H1 (cell line): ENCODE measurements at regions not wholly inside any gene's neighbourhood (a gene's known extent, or its start where the extent isn't known, plus 50 kb on each side); places are given as distances from the start of the nearest gene placed in this dataset.

Experiments
- CTCF ChIA-PET: fragments of 300-600 bp; sonication (Branson Sonifier 250); formaldehyde crosslinking; loops from one replicate; lab custom pipeline; 2021; ENCODE audit not compliant: partially characterized antibody; lab: Charles Lee
- POLR2A ChIA-PET: fragments of 300-600 bp; sonication (Branson Sonifier 250); formaldehyde crosslinking; loops from one replicate; lab custom pipeline; 2021; ENCODE audit warnings: inconsistent platforms; ENCODE audit not compliant: partially characterized antibody; lab: Charles Lee
- DNase-seq, 2 experiments: peaks; one replicate each; pipeline versions ENCODE4 v3.0.0 to v3.0.0-alpha.2; 2010 to 2022; ENCODE audit warnings: low spot score in 2 of 2, low read depth in 1 of 2, mixed read lengths in 1 of 2
- FAIRE-seq: peaks from 2 replicates; lab custom pipeline; 2011; peaks lifted over from hg19 to GRCh38; lab: Jason Lieb, UNC
- H2AFZ ChIP-seq: 2 replicates; pipeline ENCODE4 v1.8.1; 2012; ENCODE audit warnings: low read length, inconsistent platforms
- H2AK5ac ChIP-seq: 2 replicates; pipeline ENCODE4 v1.6.1; 2013; ENCODE audit warnings: low read depth, low read length
- H2BK120ac ChIP-seq: replicated peaks from 2 replicates; pipeline ENCODE3; 2013; ENCODE audit warnings: low read depth, low read length, inconsistent platforms
- H2BK12ac ChIP-seq: 2 replicates; pipeline ENCODE4 v1.6.1; 2013; ENCODE audit warnings: low read depth, low read length
- H2BK15ac ChIP-seq: 2 replicates; pipeline ENCODE4 v1.6.1; 2013; ENCODE audit warnings: low read length
- H2BK20ac ChIP-seq: 2 replicates; pipeline ENCODE4 v1.6.1; 2013; ENCODE audit warnings: low read length
- H2BK5ac ChIP-seq: 2 replicates; pipeline ENCODE4 v1.6.1; 2013; ENCODE audit warnings: low read depth, low read length
- H3K14ac ChIP-seq: 2 replicates; pipeline ENCODE4 v1.6.1; 2013; ENCODE audit warnings: inconsistent platforms; ENCODE audit not compliant: insufficient read length
- H3K18ac ChIP-seq: 2 replicates; pipeline ENCODE4 v1.6.1; 2013; ENCODE audit warnings: low read length; ENCODE audit errors: extremely low read depth
- H3K23ac ChIP-seq: 2 replicates; pipeline ENCODE4 v1.6.1; 2013; ENCODE audit warnings: inconsistent platforms; ENCODE audit not compliant: insufficient read length
- H3K23me2 ChIP-seq: 2 replicates; pipeline ENCODE4 v1.6.1; 2013; ENCODE audit warnings: low read depth, low read length
- H3K27ac ChIP-seq: 2 replicates; pipeline ENCODE4 v1.6.1; 2011; ENCODE audit warnings: low read depth, low read length, inconsistent platforms
- H3K27me3 ChIP-seq, 4 experiments: replicated peaks in 1 of 4; 1 replicate in 1 of 4; 2 replicates in 3 of 4; pipeline versions ENCODE4 v1.6.1 to v1.8.1; 2011 to 2013; ENCODE audit warnings: low read length in 3 of 4, mild to moderate bottlenecking in 3 of 4, inconsistent platforms in 2 of 4, mixed read lengths in 2 of 4, moderate library complexity in 1 of 4; ENCODE audit not compliant: control insufficient read depth in 3 of 4, insufficient read depth in 3 of 4; ENCODE audit errors: extremely low read depth in 1 of 4
- H3K36me3 ChIP-seq, 4 experiments: 2 replicates each; pipeline versions ENCODE4 v1.6.1 to v1.8.1; 2011 to 2013; ENCODE audit warnings: mild to moderate bottlenecking in 4 of 4, low read length in 3 of 4, moderate library complexity in 2 of 4, control low read depth in 1 of 4, inconsistent platforms in 1 of 4; ENCODE audit not compliant: insufficient read depth in 4 of 4, control insufficient read depth in 2 of 4
- H3K4ac ChIP-seq: replicated peaks from 2 replicates; pipeline ENCODE3; 2013; ENCODE audit warnings: low read length, low read depth, mixed read lengths, inconsistent platforms; ENCODE audit not compliant: insufficient read length
- H3K4me1 ChIP-seq, 4 experiments: replicated peaks in 1 of 4; 1 replicate in 1 of 4; 2 replicates in 3 of 4; pipeline versions ENCODE4 v1.6.1 to v1.8.1; 2011 to 2013; ENCODE audit warnings: low read length in 3 of 4, inconsistent platforms in 2 of 4, mixed read lengths in 1 of 4; ENCODE audit not compliant: insufficient read depth in 4 of 4, control insufficient read depth in 3 of 4
- H3K4me2 ChIP-seq, 2 experiments: 2 replicates each; pipeline versions ENCODE4 v1.6.1 to v1.8.1; 2011 to 2013; ENCODE audit warnings: low read depth in 2 of 2, low read length in 2 of 2, control low read depth in 1 of 2, inconsistent platforms in 1 of 2, mild to moderate bottlenecking in 1 of 2; ENCODE audit not compliant: insufficient read depth in 1 of 2
- H3K4me3 ChIP-seq, 4 experiments: fragments of 200-600, 300-600 bp in 1 of 4; sonication (generic), shearing (Covaris generic), sonication (Bioruptor Twin) in 1 of 4; 2 replicates each; pipeline versions ENCODE4 v1.5.1 to v1.8.1; 2011 to 2016; ENCODE audit warnings: low read length in 4 of 4, low read depth in 3 of 4, control low read depth in 2 of 4, inconsistent platforms in 2 of 4, mild to moderate bottlenecking in 2 of 4, mixed read lengths in 1 of 4, moderate library complexity in 1 of 4; ENCODE audit not compliant: insufficient read depth in 2 of 4; ENCODE audit errors: extremely low read depth in 1 of 4
- H3K56ac ChIP-seq: replicated peaks from 2 replicates; pipeline ENCODE3; 2013; ENCODE audit warnings: low read depth, mild to moderate bottlenecking, mixed read lengths, low read length, inconsistent platforms; ENCODE audit not compliant: insufficient read length
- H3K79me1 ChIP-seq: 2 replicates; pipeline ENCODE4 v1.6.1; 2013; ENCODE audit warnings: low read depth, low read length, control low read depth
- H3K79me2 ChIP-seq, 2 experiments: 2 replicates each; pipeline versions ENCODE4 v1.6.1 to v1.8.1; 2012 to 2013; ENCODE audit warnings: low read length in 2 of 2, mild to moderate bottlenecking in 2 of 2, inconsistent platforms in 1 of 2; ENCODE audit not compliant: insufficient read depth in 2 of 2, control insufficient read depth in 1 of 2
- H3K9ac ChIP-seq, 4 experiments: replicated peaks in 1 of 4; 1 replicate in 1 of 4; 2 replicates in 3 of 4; pipeline versions ENCODE4 v1.6.1 to v1.8.1; 2011 to 2013; ENCODE audit warnings: low read depth in 3 of 4, low read length in 3 of 4, control low read depth in 2 of 4, mild to moderate bottlenecking in 2 of 4, moderate library complexity in 2 of 4, inconsistent platforms in 1 of 4; ENCODE audit errors: extremely low read depth in 1 of 4
- H3K9me3 ChIP-seq, 2 experiments: 2 replicates each; pipeline versions ENCODE4 v1.6.1 to v1.8.1; 2012 to 2013; ENCODE audit warnings: mild to moderate bottlenecking in 2 of 2, moderate library complexity in 2 of 2, control low read depth in 1 of 2, inconsistent platforms in 1 of 2, low read depth in 1 of 2, low read length in 1 of 2, mixed read lengths in 1 of 2; ENCODE audit not compliant: insufficient read depth in 2 of 2
- H4K20me1 ChIP-seq, 2 experiments: replicated peaks in 1 of 2; 2 replicates each; pipeline versions ENCODE3 to v1.8.1; 2011 to 2013; ENCODE audit warnings: inconsistent platforms in 2 of 2, low read length in 2 of 2, mild to moderate bottlenecking in 1 of 2; ENCODE audit not compliant: insufficient read depth in 2 of 2, control insufficient read depth in 1 of 2
- H4K5ac ChIP-seq: 2 replicates; pipeline ENCODE4 v1.6.1; 2013; ENCODE audit warnings: low read length, low read depth, mixed read lengths, inconsistent platforms; ENCODE audit not compliant: insufficient read length
- H4K8ac ChIP-seq: 2 replicates; pipeline ENCODE4 v1.8.0; 2013; ENCODE audit warnings: mild to moderate bottlenecking, moderate library complexity, low read length, inconsistent platforms; ENCODE audit not compliant: insufficient read depth; ENCODE audit errors: extremely low read depth
- H4K91ac ChIP-seq: replicated peaks from 2 replicates; pipeline ENCODE3; 2013; ENCODE audit warnings: low read length, mixed read lengths, inconsistent platforms; ENCODE audit not compliant: insufficient read length
- BRCA1 ChIP-seq: IDR thresholded peaks from 2 replicates; pipeline ENCODE4 v1.6.1; 2012; ENCODE audit warnings: low read depth, low read length, improper control_type of control experiment
- KDM1A ChIP-seq: fragments of 200-600, 300-600 bp; sonication (generic); IDR thresholded peaks from 2 replicates; pipeline ENCODE4 v1.7.1; 2016; ENCODE audit warnings: mild to moderate bottlenecking, low read length, borderline replicate concordance
- KDM5A ChIP-seq: fragments of 200-600 bp; IDR thresholded peaks from 2 replicates; pipeline ENCODE4 v1.7.1; 2012; ENCODE audit warnings: mild to moderate bottlenecking, low read length, inconsistent platforms, mixed read lengths
- RNF2 ChIP-seq: fragments of 200-900, 300-1000 bp; sonication (generic); IDR thresholded peaks from 2 replicates; pipeline ENCODE4 v1.7.1; 2016; ENCODE audit warnings: borderline replicate concordance, low read depth, mild to moderate bottlenecking, antibody characterized with exemption, low read length; ENCODE audit not compliant: poor library complexity, severe bottlenecking; ENCODE audit errors: missing control alignments
- WGBS, 2 experiments: shearing (Covaris generic) in 1 of 2; methylation state at CpG; one replicate each; pipeline versions ENCODE4 v1.1.6 to v1.1.7; 2013 to 2015; ENCODE audit warnings: low lambda C conversion rate in 2 of 2, mixed read lengths in 2 of 2, inconsistent platforms in 1 of 2, low coverage in 1 of 2, missing lambda C conversion rate in 1 of 2; ENCODE audit not compliant: insufficient replicate concordance in 2 of 2, insufficient coverage in 1 of 2, insufficient read length in 1 of 2; ENCODE audit errors: extremely low coverage in 1 of 2, missing lambda C conversion rate in 1 of 2; 5-methylcytosine and 5-hydroxymethylcytosine counted together

DNA sequence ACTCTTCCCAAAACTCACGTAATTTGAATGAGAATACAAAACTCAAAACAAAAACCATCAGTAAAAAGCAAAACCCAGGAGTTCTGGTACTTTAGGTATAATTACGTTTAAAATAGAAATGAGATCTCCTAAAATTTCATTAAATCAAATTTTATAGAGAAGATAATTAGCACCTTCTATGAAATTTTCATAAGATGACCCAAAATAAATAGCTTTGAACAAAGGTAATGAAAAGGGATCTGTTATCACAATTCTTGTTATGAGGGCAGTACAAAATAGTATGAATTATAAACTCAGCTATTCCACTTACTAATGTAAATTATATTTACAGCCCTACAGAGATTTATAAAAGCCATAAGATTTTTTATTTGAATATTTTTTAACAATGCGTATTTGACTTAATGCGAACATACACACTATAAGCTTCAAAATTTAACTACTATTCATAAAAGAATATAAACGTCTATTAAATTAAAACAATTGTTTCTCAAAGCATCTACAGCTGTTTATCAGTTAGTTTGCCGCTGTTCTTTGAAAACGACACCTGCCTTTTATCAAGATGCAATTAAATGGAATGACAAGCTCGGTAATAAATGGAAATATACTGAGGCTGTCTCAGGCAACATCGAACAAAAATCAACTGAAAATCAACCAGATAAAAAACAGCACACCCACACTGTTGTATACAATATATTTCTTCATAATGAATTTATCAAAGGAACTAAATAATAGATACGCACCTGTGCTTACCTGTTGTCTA, 63.8 kb downstream of the KCNRG start:
- Histone ChIP-seq H3K27me3 (no peaks in the 10 kb centered on the region; a peak in 2 of 7 replicates), H2BK20ac (no peak overlapping the region), H4K20me1 (peaks cover 8 to 10% of the 10 kb centered on the region in 2 experiments), H3K4me1 (peaks cover 0 to 8% (median 2%) of the 10 kb centered on the region in 4 experiments; a peak in 3 of 7 replicates), H2BK12ac (no peak overlapping the region), H3K4me2 (peak overlapping the region; percentile 75 to 84; a peak in 2 of 4 replicates), H2BK120ac (no peak overlapping the region), H3K9me3 (no peaks in the 10 kb centered on the region)
- 57% methylated on average over 10 of the region's 10 CpGs; no CpG with 5 or more reads in 1 of the 2 experiments for WGBS, 2 experiments
- CTCF ChIA-PET = interaction anchor here (7.4 kb wide), 1 partner anchor 81 kb away, joined by 45 read pairs; the partner anchor contains the start of gene TRIM13
- TF ChIP-seq BRCA1 = no peak
- no peak for TF ChIP-seq KDM1A
- TF ChIP-seq KDM5A = no peak
- no peak for TF ChIP-seq RNF2
- TF ChIP-seq, all 59 proteins: peak for 0
- Histone ChIP-seq H3K79me2 (peaks cover 0 to 67% of the 10 kb centered on the region in 2 experiments; a peak in 2 of 4 replicates), H2BK5ac (no peak overlapping the region), H2BK15ac (no peak overlapping the region), H3K4ac (no peak overlapping the region), H4K5ac (no peak overlapping the region), H3K56ac (no peak overlapping the region), H3K14ac (no peak overlapping the region), H3K9ac (no peak overlapping the region), H3K23ac (no peak overlapping the region), H3K36me3 (no peaks in the 10 kb centered on the region), H3K18ac (no peak overlapping the region), H3K27ac (no peak overlapping the region), H2AK5ac (no peak overlapping the region), H2AFZ (no peak overlapping the region), H4K91ac (no peak overlapping the region), H3K23me2 (peaks cover 15% of the 10 kb centered on the region), H3K4me3 (peak overlapping the region in 1 of 4 experiments; percentile 68; a peak in 3 of 8 replicates), H3K79me1 (no peaks in the 10 kb centered on the region), H4K8ac (no peak overlapping the region)
- POLR2A ChIA-PET = interaction anchor here (0.8 to 2.4 kb wide), 5 partner anchors 8 to 82 kb away, joined by 3 to 7 read pairs (median 5); partner anchors contain the start of gene TRIM13
- DNase-seq (no peak), FAIRE-seq (no peak)
